ENCODE measurements at regions not wholly inside any gene's neighbourhood (a gene's known extent, or its start where the extent isn't known, plus 50 kb on each side); places are given as distances from the start of the nearest gene placed in this dataset.

DNA sequence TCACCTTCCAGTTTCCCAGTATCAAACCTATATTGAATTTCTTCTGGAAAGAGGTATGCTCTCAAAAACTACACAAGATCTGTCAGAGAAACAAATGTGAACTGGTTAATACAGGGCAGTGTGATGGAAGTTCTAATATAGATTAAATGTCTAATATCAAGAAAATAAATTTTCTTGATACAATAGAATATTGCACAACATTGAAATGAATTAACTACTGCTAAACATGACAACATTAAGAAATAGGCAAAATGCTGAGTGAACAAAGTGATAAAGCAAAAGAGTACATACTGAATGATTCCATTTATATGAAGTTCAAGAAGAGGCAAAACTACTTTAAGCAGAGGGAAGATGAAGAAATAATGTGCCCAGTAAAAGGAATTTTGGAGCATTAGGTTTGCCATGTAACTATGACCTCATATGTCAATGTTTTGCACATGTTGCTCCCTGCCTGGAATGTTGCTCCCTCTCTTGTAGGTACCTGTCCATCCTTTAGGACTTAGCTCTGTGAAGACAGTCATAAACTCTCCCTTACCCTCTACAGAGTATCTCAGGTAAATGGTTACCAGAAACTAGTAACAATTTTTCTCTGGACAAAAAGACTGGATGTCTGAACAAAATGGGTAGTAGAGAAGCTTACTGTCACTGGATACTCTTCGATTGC is 339.0 kb downstream of the RAD51AP2 start:
- TF ChIP-seq, protein P1, sequence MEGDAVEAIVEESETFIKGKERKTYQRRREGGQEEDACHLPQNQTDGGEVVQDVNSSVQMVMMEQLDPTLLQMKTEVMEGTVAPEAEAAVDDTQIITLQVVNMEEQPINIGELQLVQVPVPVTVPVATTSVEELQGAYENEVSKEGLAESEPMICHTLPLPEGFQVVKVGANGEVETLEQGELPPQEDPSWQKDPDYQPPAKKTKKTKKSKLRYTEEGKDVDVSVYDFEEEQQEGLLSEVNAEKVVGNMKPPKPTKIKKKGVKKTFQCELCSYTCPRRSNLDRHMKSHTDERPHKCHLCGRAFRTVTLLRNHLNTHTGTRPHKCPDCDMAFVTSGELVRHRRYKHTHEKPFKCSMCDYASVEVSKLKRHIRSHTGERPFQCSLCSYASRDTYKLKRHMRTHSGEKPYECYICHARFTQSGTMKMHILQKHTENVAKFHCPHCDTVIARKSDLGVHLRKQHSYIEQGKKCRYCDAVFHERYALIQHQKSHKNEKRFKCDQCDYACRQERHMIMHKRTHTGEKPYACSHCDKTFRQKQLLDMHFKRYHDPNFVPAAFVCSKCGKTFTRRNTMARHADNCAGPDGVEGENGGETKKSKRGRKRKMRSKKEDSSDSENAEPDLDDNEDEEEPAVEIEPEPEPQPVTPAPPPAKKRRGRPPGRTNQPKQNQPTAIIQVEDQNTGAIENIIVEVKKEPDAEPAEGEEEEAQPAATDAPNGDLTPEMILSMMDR (IDR thresholded peaks at IDR 0.05; ENCODE audit: low read depth, low read length), result no peak
- no peak for TF ChIP-seq POLR2A (IDR thresholded peaks at IDR 0.05; ENCODE audit: extremely low read depth, insufficient read length)
